Tibial artery (tissue), 4 donors: ENCODE measurements at regions not wholly inside any gene's neighbourhood (a gene's known extent, or its start where the extent isn't known, plus 50 kb on each side); places are given as distances from the start of the nearest gene placed in this dataset.

ENCODE experiments used
- DNase-seq, 2 donors: peaks; one replicate each; pipeline ENCODE4 v3.0.0-alpha.2; 2019
- H3K27ac ChIP-seq, 2 donors: fragments of 200-600 bp; sonication (generic) in 1 of 2; 1 replicate in 1 of 2; 2 replicates in 1 of 2; pipeline ENCODE4 v1.5.1; 2018 to 2019; ENCODE audit warnings: mild to moderate bottlenecking in 1 of 2
- H3K27me3 ChIP-seq, 2 donors: fragments of 200-600 bp; sonication (generic) in 1 of 2; one replicate each; pipeline versions ENCODE4 v1.5.1 to v1.6.0; 2016 to 2019
- H3K36me3 ChIP-seq, 3 donors: fragments of 200-600 bp; sonication (generic) in 2 of 3; one replicate each; pipeline ENCODE4 v1.5.1; 2016 to 2019; ENCODE audit warnings: mild to moderate bottlenecking in 2 of 3
- H3K4me1 ChIP-seq, 4 donors: fragments of 200-600 bp; sonication (generic) in 2 of 4; 1 replicate in 3 of 4; 2 replicates in 1 of 4; pipeline ENCODE4 v1.5.1; 2016 to 2019
- H3K4me3 ChIP-seq, 2 donors: fragments of 200-600 bp; sonication (generic) in 1 of 2; 1 replicate in 1 of 2; 2 replicates in 1 of 2; pipeline ENCODE4 v1.5.1; 2018 to 2019; ENCODE audit warnings: mild to moderate bottlenecking in 2 of 2
- H3K9me3 ChIP-seq, 3 donors: fragments of 200-600 bp; sonication (generic) in 1 of 3; one replicate each; pipeline ENCODE4 v1.5.1; 2016 to 2019
- intact Hi-C: fragments of 100-400 bp; cut with DNase I; formaldehyde crosslinking; loops from one replicate; pipeline ENCODE4 v1.15.0; 2023; ENCODE audit warnings: low total_unique reads
- TF ChIP-seq, protein P1 (sequence below), 2 experiments: fragments of 200-600 bp in 1 of 2; fragments of 450-650 bp in 1 of 2; IDR thresholded peaks; one replicate each; pipeline ENCODE4 v1.5.1; 2017 to 2019; ENCODE audit warnings: antibody characterized with exemption in 2 of 2, mild to moderate bottlenecking in 1 of 2, moderate library complexity in 1 of 2

DNA sequence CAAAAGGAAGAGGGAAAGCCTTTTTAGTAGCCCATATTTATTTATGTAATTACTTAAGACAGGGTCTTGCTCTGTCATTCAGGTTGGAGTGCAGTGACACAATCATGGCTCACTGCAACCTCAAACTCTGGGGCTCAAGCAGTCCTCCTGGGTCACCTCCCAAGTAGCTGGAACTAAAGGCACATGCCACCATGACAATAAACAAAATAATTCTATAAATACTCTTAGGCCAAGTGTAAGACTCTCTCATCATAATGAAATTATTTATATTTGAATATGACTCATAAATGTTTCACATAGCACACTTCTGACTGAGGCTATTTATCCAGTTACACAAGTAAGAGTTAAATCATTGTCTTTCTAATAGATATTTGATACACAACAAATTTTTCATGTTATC is 314.7 kb downstream of the AMY1C start:
- no peaks in the 10 kb centered on the region for H3K36me3 ChIP-seq
- TF ChIP-seq, protein P1, sequence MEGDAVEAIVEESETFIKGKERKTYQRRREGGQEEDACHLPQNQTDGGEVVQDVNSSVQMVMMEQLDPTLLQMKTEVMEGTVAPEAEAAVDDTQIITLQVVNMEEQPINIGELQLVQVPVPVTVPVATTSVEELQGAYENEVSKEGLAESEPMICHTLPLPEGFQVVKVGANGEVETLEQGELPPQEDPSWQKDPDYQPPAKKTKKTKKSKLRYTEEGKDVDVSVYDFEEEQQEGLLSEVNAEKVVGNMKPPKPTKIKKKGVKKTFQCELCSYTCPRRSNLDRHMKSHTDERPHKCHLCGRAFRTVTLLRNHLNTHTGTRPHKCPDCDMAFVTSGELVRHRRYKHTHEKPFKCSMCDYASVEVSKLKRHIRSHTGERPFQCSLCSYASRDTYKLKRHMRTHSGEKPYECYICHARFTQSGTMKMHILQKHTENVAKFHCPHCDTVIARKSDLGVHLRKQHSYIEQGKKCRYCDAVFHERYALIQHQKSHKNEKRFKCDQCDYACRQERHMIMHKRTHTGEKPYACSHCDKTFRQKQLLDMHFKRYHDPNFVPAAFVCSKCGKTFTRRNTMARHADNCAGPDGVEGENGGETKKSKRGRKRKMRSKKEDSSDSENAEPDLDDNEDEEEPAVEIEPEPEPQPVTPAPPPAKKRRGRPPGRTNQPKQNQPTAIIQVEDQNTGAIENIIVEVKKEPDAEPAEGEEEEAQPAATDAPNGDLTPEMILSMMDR (IDR thresholded peaks at IDR 0.05): no peak
- H3K27ac ChIP-seq: no peak overlapping the region
- DNase-seq: no peak
- no peak overlapping the region for H3K4me3 ChIP-seq
- H3K27me3 ChIP-seq: no peaks in the 10 kb centered on the region
- no peaks in the 10 kb centered on the region for H3K9me3 ChIP-seq
- intact Hi-C loops: no loop called here
- H3K4me1 ChIP-seq: no peaks in the 10 kb centered on the region

- H3K27ac ChIP-seq: no peak overlapping the region
- TF ChIP-seq, protein P1 (IDR thresholded peaks at IDR 0.05): no peak
- H3K4me1 ChIP-seq: no peaks in the 10 kb centered on the region
- intact Hi-C loops: no loop called here
- no peaks in the 10 kb centered on the region for H3K9me3 ChIP-seq
- DNase-seq: no peak
- no peak overlapping the region for H3K4me3 ChIP-seq
- H3K36me3 ChIP-seq: no peaks in the 10 kb centered on the region
- no peaks in the 10 kb centered on the region for H3K27me3 ChIP-seq
Measured at GRCh38 chr1:104072915-104073371, 323.2 kb downstream of the AMY1C start.

DNA sequence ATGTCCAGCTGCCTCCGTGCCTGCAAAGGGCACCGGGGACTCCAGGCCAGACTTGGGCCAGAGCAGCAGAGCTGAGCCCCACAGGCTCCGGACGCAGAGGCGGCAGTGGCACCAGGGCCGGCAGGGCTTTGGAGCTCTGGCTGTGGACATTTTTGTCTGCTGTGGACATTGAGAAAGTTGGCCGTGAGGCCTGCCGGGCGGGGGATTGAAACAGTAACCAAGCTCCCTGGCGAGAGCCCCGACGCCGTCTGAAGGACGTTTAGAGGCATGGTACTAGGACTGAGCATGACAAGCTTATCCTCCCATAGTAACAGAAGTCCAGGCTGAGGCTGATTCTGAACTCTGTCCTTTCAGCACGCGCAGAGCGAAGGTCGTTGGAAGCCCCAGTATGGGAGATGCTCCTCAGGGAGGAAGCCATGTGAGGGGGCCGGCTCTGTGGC is 323.8 kb downstream of the AMY1C start:
- intact Hi-C loops: no loop called here
- DNase-seq: no peak
- Histone ChIP-seq H3K9me3 (no peaks in the 10 kb centered on the region), H3K27me3 (no peaks in the 10 kb centered on the region), H3K27ac (no peak overlapping the region), H3K4me3 (no peak overlapping the region), H3K4me1 (no peaks in the 10 kb centered on the region), H3K36me3 (no peaks in the 10 kb centered on the region)
- TF ChIP-seq, protein P1 (IDR thresholded peaks at IDR 0.05): no peak

- H3K27ac ChIP-seq: no peak overlapping the region
- TF ChIP-seq, protein P1 (IDR thresholded peaks at IDR 0.05): no peak
- H3K9me3 ChIP-seq: no peaks in the 10 kb centered on the region
- H3K36me3 ChIP-seq: no peaks in the 10 kb centered on the region
- no peaks in the 10 kb centered on the region for H3K4me1 ChIP-seq
- no peaks in the 10 kb centered on the region for H3K27me3 ChIP-seq
- intact Hi-C loops: no loop called here
- no peak overlapping the region for H3K4me3 ChIP-seq
- no peak for DNase-seq
Measured at GRCh38 chr1:104082221-104082620, 332.5 kb downstream of the AMY1C start.

DNA sequence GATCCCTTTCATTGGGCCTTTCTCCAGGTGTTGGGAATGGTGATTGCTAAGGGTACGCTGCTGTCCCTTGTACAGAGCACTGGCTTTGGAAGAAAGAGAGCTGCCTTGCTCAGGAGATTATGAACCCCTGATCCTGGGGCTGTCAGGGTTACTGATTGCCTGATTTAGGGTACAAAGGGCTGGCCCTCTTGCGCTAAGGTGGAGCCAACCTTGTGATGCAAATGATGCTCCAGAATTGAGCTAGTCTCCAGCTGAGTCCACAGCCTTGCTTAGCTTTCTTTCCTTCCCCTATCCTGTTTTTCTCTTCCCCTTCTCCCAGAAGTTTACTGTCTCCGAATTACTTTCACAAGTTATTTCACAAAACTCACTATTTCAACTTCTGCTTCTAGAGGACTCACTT is 334.7 kb downstream of the AMY1C start:
- intact Hi-C loops: no loop called here
- no peak overlapping the region for H3K4me3 ChIP-seq
- H3K36me3 ChIP-seq: no peaks in the 10 kb centered on the region
- no peak overlapping the region for H3K27ac ChIP-seq
- no peaks in the 10 kb centered on the region for H3K4me1 ChIP-seq
- TF ChIP-seq, protein P1 (IDR thresholded peaks at IDR 0.05): no peak
- H3K27me3 ChIP-seq: no peaks in the 10 kb centered on the region
- no peaks in the 10 kb centered on the region for H3K9me3 ChIP-seq
- DNase-seq: no peak

- H3K4me3 ChIP-seq: no peak overlapping the region
- H3K4me1 ChIP-seq: no peaks in the 10 kb centered on the region
- no peaks in the 10 kb centered on the region for H3K9me3 ChIP-seq
- no peak for DNase-seq
- H3K27ac ChIP-seq: no peak overlapping the region
- TF ChIP-seq, protein P1 (IDR thresholded peaks at IDR 0.05): no peak
- H3K36me3 ChIP-seq: no peaks in the 10 kb centered on the region
- intact Hi-C loops: no loop called here
- H3K27me3 ChIP-seq: no peaks in the 10 kb centered on the region
Measured at GRCh38 chr1:104092698-104093097, 343.0 kb downstream of the AMY1C start.
